BJ (cell line): ENCODE measurements at regions not wholly inside any gene's neighbourhood (a gene's known extent, or its start where the extent isn't known, plus 50 kb on each side); places are given as distances from the start of the nearest gene placed in this dataset.

Experiments used
- CTCF ChIA-PET: fragments of 350-600 bp; formaldehyde crosslinking; extraction: SDS; loops from one replicate; lab custom pipeline; 2021; ENCODE audit warnings: antibody characterized with exemption, inconsistent platforms; lab: Yijun Ruan, JAX
- POLR2A ChIA-PET: fragments of 300-600 bp; sonication (Branson Sonifier 250); formaldehyde crosslinking; extraction: SDS; loops from one replicate; lab custom pipeline; 2021; ENCODE audit warnings: antibody characterized with exemption; lab: Charles Lee
- DNase-seq: peaks from one replicate; pipeline ENCODE4 v3.0.0-alpha.2; 2011; ENCODE audit warnings: low read depth
- H3K27me3 ChIP-seq: 2 replicates; pipeline ENCODE4 v1.6.0; 2011; ENCODE audit warnings: low read length; ENCODE audit not compliant: control insufficient read depth, insufficient read depth
- H3K36me3 ChIP-seq: 2 replicates; pipeline ENCODE4 v1.5.1; 2011; ENCODE audit warnings: low read length; ENCODE audit not compliant: control insufficient read depth, insufficient read depth
- H3K4me3 ChIP-seq: 2 replicates; pipeline ENCODE4 v1.5.1; 2011; ENCODE audit warnings: low read depth, mild to moderate bottlenecking, control low read depth, low read length
- TF ChIP-seq, protein P1 (sequence below): IDR thresholded peaks from 2 replicates; pipeline ENCODE4 v1.5.1; 2011; ENCODE audit warnings: low read depth, mild to moderate bottlenecking, control low read depth, inconsistent platforms, low read length, moderate library complexity; ENCODE audit not compliant: insufficient read depth

DNA sequence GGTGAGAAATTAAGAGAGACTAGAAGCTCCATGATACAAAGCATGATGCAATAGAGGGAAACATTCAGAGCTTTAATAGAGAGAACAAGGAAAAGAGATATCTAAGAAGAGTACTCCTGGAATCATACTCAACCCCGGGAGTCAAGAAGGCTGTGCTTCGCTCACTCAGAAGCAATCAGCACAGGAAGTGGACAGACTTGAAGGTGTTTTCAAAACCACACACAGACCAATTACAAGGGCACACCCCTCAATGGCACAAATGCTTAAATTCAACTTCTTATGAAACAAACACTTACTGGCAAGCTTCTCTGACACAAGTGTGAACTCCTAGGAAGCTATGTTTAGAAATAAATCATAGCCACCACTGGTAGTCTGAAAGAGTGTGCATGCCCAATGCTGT is 462.3 kb downstream of the GABRG2 start:
- POLR2A ChIA-PET: no interaction called here
- H3K4me3 ChIP-seq: no peak overlapping the region
- H3K36me3 ChIP-seq: no peaks in the 10 kb centered on the region
- DNase-seq: no peak
- TF ChIP-seq, protein P1, sequence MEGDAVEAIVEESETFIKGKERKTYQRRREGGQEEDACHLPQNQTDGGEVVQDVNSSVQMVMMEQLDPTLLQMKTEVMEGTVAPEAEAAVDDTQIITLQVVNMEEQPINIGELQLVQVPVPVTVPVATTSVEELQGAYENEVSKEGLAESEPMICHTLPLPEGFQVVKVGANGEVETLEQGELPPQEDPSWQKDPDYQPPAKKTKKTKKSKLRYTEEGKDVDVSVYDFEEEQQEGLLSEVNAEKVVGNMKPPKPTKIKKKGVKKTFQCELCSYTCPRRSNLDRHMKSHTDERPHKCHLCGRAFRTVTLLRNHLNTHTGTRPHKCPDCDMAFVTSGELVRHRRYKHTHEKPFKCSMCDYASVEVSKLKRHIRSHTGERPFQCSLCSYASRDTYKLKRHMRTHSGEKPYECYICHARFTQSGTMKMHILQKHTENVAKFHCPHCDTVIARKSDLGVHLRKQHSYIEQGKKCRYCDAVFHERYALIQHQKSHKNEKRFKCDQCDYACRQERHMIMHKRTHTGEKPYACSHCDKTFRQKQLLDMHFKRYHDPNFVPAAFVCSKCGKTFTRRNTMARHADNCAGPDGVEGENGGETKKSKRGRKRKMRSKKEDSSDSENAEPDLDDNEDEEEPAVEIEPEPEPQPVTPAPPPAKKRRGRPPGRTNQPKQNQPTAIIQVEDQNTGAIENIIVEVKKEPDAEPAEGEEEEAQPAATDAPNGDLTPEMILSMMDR: no peak
- H3K27me3 ChIP-seq: no peaks in the 10 kb centered on the region
- CTCF ChIA-PET: no interaction called here

DNA sequence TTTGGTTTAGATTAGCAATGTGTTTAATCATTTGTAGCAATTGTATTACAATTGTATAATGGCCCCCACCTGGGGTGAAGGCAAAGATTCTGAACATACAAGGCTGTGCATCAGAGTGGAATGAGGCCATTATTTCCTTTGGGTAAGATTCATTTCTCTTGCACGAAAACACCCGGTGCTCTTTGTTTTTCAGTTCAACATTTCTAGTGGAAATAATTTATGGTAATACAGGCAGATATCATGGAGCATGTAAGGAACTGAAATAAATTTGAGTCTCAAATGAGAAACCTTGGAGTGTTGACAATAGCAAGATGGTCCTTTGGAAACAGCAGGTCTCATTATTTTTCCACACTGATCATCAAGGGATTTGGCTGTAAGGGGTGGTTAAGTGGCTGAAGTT is 475.9 kb downstream of the GABRG2 start:
- no peaks in the 10 kb centered on the region for H3K27me3 ChIP-seq
- no peak for DNase-seq
- CTCF ChIA-PET: no interaction called here
- POLR2A ChIA-PET: no interaction called here
- H3K4me3 ChIP-seq: no peak overlapping the region
- no peaks in the 10 kb centered on the region for H3K36me3 ChIP-seq
- TF ChIP-seq, protein P1: no peak

DNA sequence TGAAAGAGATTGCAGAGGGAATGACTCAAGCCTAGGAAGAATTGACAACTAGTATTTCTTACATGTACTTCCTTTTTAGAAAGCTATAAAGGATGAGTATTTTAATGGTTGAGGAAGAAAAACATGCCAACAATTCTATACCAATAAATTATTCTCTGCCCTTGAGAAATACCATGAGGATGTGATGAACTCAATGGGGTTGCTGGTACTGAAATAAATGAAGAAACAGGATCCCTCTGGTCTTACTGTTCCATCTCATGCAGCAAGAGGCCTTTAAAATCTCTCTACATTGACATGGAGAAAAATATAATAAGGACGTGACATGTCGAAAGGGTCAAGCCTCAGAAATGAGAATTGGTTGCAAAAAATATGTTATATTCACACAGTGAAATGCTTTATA is 477.3 kb downstream of the GABRG2 start:
- DNase-seq: no peak
- ChIA-PET POLR2A (no interaction called here), CTCF (no interaction called here)
- Histone ChIP-seq H3K36me3 (no peaks in the 10 kb centered on the region), H3K27me3 (no peaks in the 10 kb centered on the region), H3K4me3 (no peak overlapping the region)
- TF ChIP-seq, protein P1: no peak

DNA sequence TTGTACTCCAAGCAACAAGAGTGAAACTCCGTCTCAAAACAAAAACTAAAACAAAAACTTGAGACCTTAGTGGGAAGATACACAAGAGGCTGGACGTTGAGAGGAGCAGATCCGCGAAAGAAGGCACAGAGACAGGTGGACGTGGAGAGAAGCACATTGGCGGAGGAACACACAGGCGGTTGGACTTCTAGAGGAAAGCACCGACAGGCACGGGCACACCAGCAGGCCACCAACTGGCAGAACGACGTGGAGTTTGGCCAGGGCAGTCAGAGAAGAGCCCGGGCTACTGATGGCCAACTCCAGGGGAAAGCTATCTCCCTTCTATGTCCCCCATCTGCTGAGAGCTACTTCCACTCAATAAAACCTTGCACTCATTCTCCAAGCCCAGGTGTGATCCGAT is 482.7 kb downstream of the GABRG2 start:
- TF ChIP-seq, protein P1: no peak
- Histone ChIP-seq H3K4me3 (no peak overlapping the region), H3K27me3 (no peaks in the 10 kb centered on the region), H3K36me3 (no peaks in the 10 kb centered on the region)
- POLR2A ChIA-PET: no interaction called here
- CTCF ChIA-PET: no interaction called here
- no peak for DNase-seq

DNA sequence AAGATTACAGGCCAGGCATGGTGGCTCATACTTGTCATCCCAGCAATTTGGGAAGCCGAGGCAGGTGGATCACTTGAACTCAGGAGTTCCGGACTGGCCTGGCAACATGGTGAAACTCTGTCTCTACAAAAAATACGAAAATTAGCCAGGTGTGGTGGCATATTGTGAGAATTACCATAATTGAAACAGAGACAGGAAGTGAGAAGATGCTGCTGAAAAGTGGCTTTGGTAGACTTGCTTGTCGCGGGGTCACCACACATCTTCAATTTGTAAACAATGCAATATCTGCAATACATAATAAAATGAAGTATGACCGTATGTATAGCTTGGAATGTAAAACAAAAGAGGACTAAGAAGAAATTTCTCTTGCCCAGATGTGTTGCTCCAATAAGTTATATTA is 490.5 kb downstream of the GABRG2 start:
- TF ChIP-seq, protein P1: no peak
- H3K27me3 ChIP-seq: no peaks in the 10 kb centered on the region
- no peaks in the 10 kb centered on the region for H3K36me3 ChIP-seq
- no peak for DNase-seq
- CTCF ChIA-PET: no interaction called here
- no peak overlapping the region for H3K4me3 ChIP-seq
- POLR2A ChIA-PET: no interaction called here
